Adrenal gland (tissue), 9 donors: ENCODE measurements at regions not wholly inside any gene's neighbourhood (a gene's known extent, or its start where the extent isn't known, plus 50 kb on each side); places are given as distances from the start of the nearest gene placed in this dataset.

ENCODE experiments used
- DNase-seq, 7 donors: peaks; one replicate each; pipeline ENCODE4 v3.0.0-alpha.2; 2019 to 2020
- H3K27ac ChIP-seq, 5 donors: fragments of 200-600 bp; sonication (generic) in 4 of 5; 1 replicate in 3 of 5; 2 replicates in 2 of 5; pipeline versions ENCODE4 v1.5.1 to v1.8.0; 2016 to 2020; ENCODE audit warnings: mild to moderate bottlenecking in 1 of 5
- H3K27me3 ChIP-seq: fragments of 200-600 bp; 2 replicates; pipeline ENCODE4 v1.8.0; 2021
- H3K36me3 ChIP-seq, 2 donors: fragments of 200-600 bp; replicated peaks in 1 of 2; 1 replicate in 1 of 2; 2 replicates in 1 of 2; pipeline versions ENCODE4 v1.5.1 to v1.8.0; 2018 to 2022
- H3K4me1 ChIP-seq, 2 donors: fragments of 200-600 bp; replicated peaks in 1 of 2; 1 replicate in 1 of 2; 2 replicates in 1 of 2; pipeline versions ENCODE4 v1.5.1 to v1.8.0; 2018 to 2021
- H3K4me3 ChIP-seq, 4 donors: fragments of 200-600 bp; sonication (generic) in 3 of 4; one replicate each; pipeline ENCODE4 v1.5.1; 2016 to 2018
- H3K9me3 ChIP-seq, 3 donors: fragments of 200-600 bp; sonication (generic) in 1 of 3; replicated peaks in 1 of 3; 1 replicate in 2 of 3; 2 replicates in 1 of 3; pipeline versions ENCODE4 v1.5.1 to v1.8.0; 2016 to 2021
- CTCF ChIP-seq, 6 experiments: fragments of 450-650 bp in 4 of 6; fragments of 200-600 bp in 2 of 6; sonication (generic) in 1 of 6; IDR thresholded peaks; 1 replicate in 5 of 6; 2 replicates in 1 of 6; pipeline versions ENCODE4 v1.5.1 to v1.8.0; 2016 to 2021; ENCODE audit warnings: antibody characterized with exemption in 6 of 6, mild to moderate bottlenecking in 2 of 6, moderate library complexity in 1 of 6
- POLR2A ChIP-seq, 2 donors: fragments of 450-650 bp; IDR thresholded peaks; one replicate each; pipeline ENCODE4 v1.6.1; 2017; ENCODE audit warnings: antibody characterized with exemption in 2 of 2, mild to moderate bottlenecking in 2 of 2, moderate library complexity in 1 of 2
- WGBS, 4 donors: extraction: QIAGEN DNeasy Blood & Tissue Kit in 2 of 4; methylation state at CpG; one replicate each; pipeline versions ENCODE4 v1.1.5 to v1.1.7; 2013 to 2017; 5-methylcytosine and 5-hydroxymethylcytosine counted together
- intact Hi-C, 2 donors: fragments of 100-400 bp; cut with DNase I; formaldehyde crosslinking; loops; one replicate each; pipeline versions ENCODE4 v1.14.1 to v1.15.0; 2022 to 2023
- donor health status: healthy with polysubstance abuse.
- donor health status: Bipolar disorder and iron deficiency.
- donor health status: DM: yes; HTN: yes; CAD: no.
- donor health status: DM: no; HTN: no; CAD: no.
- donor health status: DM: no; HTN: no; CAD: no.

GRCh38 chr1:102097451-102097850 is 100.7 kb upstream of the OLFM3 start:
- TF ChIP-seq POLR2A (IDR thresholded peaks at IDR 0.05) (no peak), CTCF (IDR thresholded peaks at IDR 0.05) (no peak)
- Histone ChIP-seq H3K9me3 (no peaks in the 10 kb centered on the region), H3K4me3 (no peak overlapping the region), H3K27ac (no peak overlapping the region), H3K36me3 (no peaks in the 10 kb centered on the region), H3K27me3 (no peaks in the 10 kb centered on the region), H3K4me1 (no peaks in the 10 kb centered on the region)
- intact Hi-C loops: no loop called here
- no peak for DNase-seq

GRCh38 chr1:102096162-102096561 is 99.4 kb upstream of the OLFM3 start:
- TF ChIP-seq POLR2A (IDR thresholded peaks at IDR 0.05): no peak
- TF ChIP-seq CTCF (IDR thresholded peaks at IDR 0.05): no peak
- Histone ChIP-seq H3K9me3 (no peaks in the 10 kb centered on the region), H3K4me3 (no peak overlapping the region), H3K36me3 (no peaks in the 10 kb centered on the region), H3K4me1 (no peaks in the 10 kb centered on the region), H3K27ac (no peak overlapping the region), H3K27me3 (no peaks in the 10 kb centered on the region)
- DNase-seq: no peak
- intact Hi-C loops: no loop called here
- 38 to 61% (median 50%) methylated on average over 1 of the region's 1 CpG for WGBS, 4 donors

GRCh38 chr1:102089791-102090190 is 93.1 kb upstream of the OLFM3 start:
- Histone ChIP-seq H3K9me3 (no peaks in the 10 kb centered on the region), H3K36me3 (no peaks in the 10 kb centered on the region), H3K27me3 (no peaks in the 10 kb centered on the region), H3K4me1 (no peaks in the 10 kb centered on the region), H3K27ac (no peak overlapping the region), H3K4me3 (no peak overlapping the region)
- no peak for DNase-seq
- 81 to 92% (median 85%) methylated on average over 1 of the region's 1 CpG for WGBS, 4 donors
- intact Hi-C loops: no loop called here
- no peak for TF ChIP-seq POLR2A (IDR thresholded peaks at IDR 0.05)
- no peak for TF ChIP-seq CTCF (IDR thresholded peaks at IDR 0.05)

GRCh38 chr1:102085896-102086295 is 89.2 kb upstream of the OLFM3 start:
- H3K9me3 ChIP-seq: no peaks in the 10 kb centered on the region
- no peaks in the 10 kb centered on the region for H3K27me3 ChIP-seq
- 83 to 92% (median 88%) methylated on average over 1 of the region's 1 CpG for WGBS, 4 donors
- no peak overlapping the region for H3K4me3 ChIP-seq
- DNase-seq: no peak
- TF ChIP-seq CTCF (IDR thresholded peaks at IDR 0.05) (no peak), POLR2A (IDR thresholded peaks at IDR 0.05) (no peak)
- intact Hi-C loops: no loop called here
- no peak overlapping the region for H3K27ac ChIP-seq
- no peaks in the 10 kb centered on the region for H3K36me3 ChIP-seq
- H3K4me1 ChIP-seq: no peaks in the 10 kb centered on the region
